ENCODE measurements at regions not wholly inside any gene's neighbourhood (a gene's known extent, or its start where the extent isn't known, plus 50 kb on each side); places are given as distances from the start of the nearest gene placed in this dataset.
"Not testable (repeated sequence)": the region's sequence is repeated elsewhere in the genome, so short reads cannot be mapped to it uniquely, and the experiment has no call there.

DNA sequence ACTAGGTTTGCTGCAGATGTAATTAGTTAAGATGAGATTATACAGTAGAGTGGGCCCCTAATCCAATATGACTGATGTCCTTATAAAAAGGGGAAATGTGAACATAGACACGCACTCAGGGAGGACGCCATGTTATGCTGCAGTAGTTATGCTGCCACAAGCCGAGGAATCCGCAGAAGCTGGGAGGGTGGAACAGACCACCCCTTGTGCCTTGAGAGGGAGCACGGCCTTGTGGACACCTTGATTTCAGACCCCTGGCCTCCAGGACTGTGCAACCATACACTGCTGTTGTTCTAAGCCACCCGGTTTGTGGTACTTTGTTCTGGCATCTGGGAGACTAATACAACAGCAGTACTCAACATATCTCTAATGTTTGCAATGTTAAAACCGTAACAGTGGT, 57.9 kb upstream of the HIVEP3 start:
- DNase-seq (no peak), ATAC-seq (no peak)
- no peak overlapping the region for H3K4me3 ChIP-seq
- intact Hi-C loops (cut with DNase I) = no loop called here
- H3K27ac ChIP-seq = no peak overlapping the region
- H3K27me3 ChIP-seq = no peaks in the 10 kb centered on the region
- no peaks in the 10 kb centered on the region for H3K9me3 ChIP-seq
- no peaks in the 10 kb centered on the region for H3K4me1 ChIP-seq
- TF ChIP-seq, protein P1, sequence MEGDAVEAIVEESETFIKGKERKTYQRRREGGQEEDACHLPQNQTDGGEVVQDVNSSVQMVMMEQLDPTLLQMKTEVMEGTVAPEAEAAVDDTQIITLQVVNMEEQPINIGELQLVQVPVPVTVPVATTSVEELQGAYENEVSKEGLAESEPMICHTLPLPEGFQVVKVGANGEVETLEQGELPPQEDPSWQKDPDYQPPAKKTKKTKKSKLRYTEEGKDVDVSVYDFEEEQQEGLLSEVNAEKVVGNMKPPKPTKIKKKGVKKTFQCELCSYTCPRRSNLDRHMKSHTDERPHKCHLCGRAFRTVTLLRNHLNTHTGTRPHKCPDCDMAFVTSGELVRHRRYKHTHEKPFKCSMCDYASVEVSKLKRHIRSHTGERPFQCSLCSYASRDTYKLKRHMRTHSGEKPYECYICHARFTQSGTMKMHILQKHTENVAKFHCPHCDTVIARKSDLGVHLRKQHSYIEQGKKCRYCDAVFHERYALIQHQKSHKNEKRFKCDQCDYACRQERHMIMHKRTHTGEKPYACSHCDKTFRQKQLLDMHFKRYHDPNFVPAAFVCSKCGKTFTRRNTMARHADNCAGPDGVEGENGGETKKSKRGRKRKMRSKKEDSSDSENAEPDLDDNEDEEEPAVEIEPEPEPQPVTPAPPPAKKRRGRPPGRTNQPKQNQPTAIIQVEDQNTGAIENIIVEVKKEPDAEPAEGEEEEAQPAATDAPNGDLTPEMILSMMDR (IDR thresholded peaks at IDR 0.05) = no peak
- no peaks in the 10 kb centered on the region for H3K36me3 ChIP-seq

DNA sequence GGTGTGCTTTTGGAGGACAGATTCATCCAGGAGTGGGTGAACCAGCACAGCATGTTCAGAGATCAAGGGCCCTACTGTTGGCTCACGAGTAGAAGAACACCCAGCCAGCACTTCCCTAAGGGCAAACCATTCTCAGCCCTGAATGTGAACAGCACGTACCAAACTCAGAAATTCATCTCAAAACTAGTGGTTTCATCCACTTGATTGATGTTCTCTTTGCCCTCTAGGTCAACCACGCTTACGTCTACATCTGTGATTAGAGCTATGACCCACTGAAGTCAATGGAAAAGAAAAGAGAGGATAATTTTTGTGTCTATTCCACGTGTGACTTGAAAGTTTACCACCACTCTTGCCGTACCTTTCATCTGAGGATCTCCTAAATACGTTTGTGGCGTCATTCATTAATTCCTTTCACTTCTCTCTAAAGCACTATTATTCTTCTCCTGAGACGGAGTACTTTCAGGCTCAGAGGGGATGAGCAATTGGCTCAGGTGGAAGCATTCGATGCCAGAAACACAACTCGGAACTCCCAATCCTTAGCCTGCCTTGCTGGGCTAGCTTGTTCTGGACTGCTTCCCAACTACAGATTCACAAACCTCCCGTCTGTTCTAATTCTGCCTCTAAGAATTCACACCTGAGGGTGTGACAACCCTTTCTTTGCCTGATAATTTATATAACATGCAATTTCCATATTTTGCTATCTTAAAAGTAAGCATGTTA, 57.3 kb upstream of the HIVEP3 start:
- H3K36me3 ChIP-seq = no peaks in the 10 kb centered on the region

DNA sequence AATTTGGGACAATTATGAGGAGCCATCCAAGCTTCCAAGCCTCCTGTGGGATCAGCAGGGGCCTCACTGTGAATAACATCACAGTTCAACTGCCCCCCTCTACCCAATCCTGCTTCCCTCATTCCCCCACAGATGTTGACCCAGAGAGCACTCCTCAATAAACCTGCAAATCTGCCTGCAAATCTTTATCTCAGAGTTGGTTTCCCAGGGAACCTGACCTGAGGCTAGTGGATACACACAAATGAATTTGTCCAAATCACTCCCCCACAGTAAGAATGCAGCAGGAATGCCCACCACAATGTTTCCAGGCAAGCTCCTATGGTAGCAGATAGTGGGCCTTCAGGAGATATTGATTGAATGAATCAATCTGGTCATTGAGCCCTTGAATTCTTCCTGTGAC, 56.4 kb upstream of the HIVEP3 start:
- TF ChIP-seq, protein P1 (IDR thresholded peaks at IDR 0.05) = no peak
- ATAC-seq (no peak), DNase-seq (no peak)
- H3K36me3 ChIP-seq = no peaks in the 10 kb centered on the region
- no peaks in the 10 kb centered on the region for H3K4me1 ChIP-seq
- H3K27ac ChIP-seq = no peak overlapping the region
- intact Hi-C loops (cut with DNase I) = no loop called here
- H3K4me3 ChIP-seq = no peak overlapping the region
- no peaks in the 10 kb centered on the region for H3K9me3 ChIP-seq
- no peaks in the 10 kb centered on the region for H3K27me3 ChIP-seq

More for the DNA sequence above, 57.3 kb upstream of the HIVEP3 start:
- DNase-seq = no peak
- no peak overlapping the region for H3K27ac ChIP-seq
- no peak for ATAC-seq
- H3K4me3 ChIP-seq = no peak overlapping the region
- intact Hi-C loops (cut with DNase I) = no loop called here
- TF ChIP-seq, protein P1 (IDR thresholded peaks at IDR 0.05) = no peak
- no peaks in the 10 kb centered on the region for H3K27me3 ChIP-seq
- no peaks in the 10 kb centered on the region for H3K9me3 ChIP-seq
- no peaks in the 10 kb centered on the region for H3K4me1 ChIP-seq

DNA sequence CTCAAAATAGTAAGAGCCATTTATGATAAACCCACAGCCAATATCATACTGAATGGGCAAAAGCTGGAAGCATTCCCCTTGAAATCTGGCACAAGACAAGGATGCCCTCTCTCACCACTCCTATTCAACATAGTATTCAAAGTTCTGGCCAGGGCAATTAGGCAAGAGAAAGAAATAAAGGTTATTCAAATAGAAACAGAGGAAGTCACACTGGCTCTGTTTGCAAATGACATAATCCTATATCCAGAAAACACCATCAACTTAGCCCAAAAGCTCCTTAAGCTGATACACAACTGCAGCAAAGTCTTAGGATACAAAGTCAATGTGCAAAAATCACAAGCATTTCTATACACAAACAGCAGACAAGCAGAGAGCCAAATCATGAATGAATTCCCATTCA, 49.8 kb upstream of the HIVEP3 start:
- H3K4me1 ChIP-seq; H3K36me3 ChIP-seq; H3K27me3 ChIP-seq; ATAC-seq; H3K9me3 ChIP-seq; H3K4me3 ChIP-seq; intact Hi-C loops (cut with DNase I); H3K27ac ChIP-seq; DNase-seq: not testable (repeated sequence)
